ENCODE measurements at regions not wholly inside any gene's neighbourhood (a gene's known extent, or its start where the extent isn't known, plus 50 kb on each side); places are given as distances from the start of the nearest gene placed in this dataset.

DNA sequence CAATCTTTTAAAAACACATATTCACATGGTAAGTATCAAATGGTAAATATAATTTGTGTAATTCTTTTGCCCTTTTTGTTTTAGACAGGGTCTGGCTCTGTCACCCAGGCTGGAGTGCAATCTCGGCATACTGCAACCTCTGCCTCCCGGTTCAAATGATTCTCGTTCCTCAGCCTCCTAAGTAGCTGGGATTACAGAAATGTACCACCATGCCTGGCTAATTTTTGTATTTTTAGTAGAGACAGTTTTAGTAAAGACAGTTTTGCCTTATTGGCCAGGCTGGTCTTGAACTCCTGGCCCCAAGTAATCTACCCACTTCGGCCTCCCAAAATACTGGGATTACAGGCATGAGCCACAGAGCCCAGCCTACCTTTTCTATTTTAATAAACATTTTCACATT, 182.2 kb downstream of the MYCN start:
- TF ChIP-seq RAD21 (IDR thresholded peaks at IDR 0.05 in 1 of 2, conservative IDR thresholded peaks at IDR 0.05 in 1 of 2; ENCODE audit: low read depth in 2 of 2, low read length in 2 of 2) = no peak
- TF ChIP-seq RFX5 (IDR thresholded peaks at IDR 0.05; ENCODE audit: borderline replicate concordance, low read depth, low read length) = no peak
- no peak for TF ChIP-seq PHF8 (conservative IDR thresholded peaks at IDR 0.05; ENCODE audit: low read depth, low read length)
- no peak for TF ChIP-seq CEBPB (IDR thresholded peaks at IDR 0.05; ENCODE audit: low read depth, low read length)
- TF ChIP-seq, protein P1, sequence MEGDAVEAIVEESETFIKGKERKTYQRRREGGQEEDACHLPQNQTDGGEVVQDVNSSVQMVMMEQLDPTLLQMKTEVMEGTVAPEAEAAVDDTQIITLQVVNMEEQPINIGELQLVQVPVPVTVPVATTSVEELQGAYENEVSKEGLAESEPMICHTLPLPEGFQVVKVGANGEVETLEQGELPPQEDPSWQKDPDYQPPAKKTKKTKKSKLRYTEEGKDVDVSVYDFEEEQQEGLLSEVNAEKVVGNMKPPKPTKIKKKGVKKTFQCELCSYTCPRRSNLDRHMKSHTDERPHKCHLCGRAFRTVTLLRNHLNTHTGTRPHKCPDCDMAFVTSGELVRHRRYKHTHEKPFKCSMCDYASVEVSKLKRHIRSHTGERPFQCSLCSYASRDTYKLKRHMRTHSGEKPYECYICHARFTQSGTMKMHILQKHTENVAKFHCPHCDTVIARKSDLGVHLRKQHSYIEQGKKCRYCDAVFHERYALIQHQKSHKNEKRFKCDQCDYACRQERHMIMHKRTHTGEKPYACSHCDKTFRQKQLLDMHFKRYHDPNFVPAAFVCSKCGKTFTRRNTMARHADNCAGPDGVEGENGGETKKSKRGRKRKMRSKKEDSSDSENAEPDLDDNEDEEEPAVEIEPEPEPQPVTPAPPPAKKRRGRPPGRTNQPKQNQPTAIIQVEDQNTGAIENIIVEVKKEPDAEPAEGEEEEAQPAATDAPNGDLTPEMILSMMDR (IDR thresholded peaks at IDR 0.05; ENCODE audit: control extremely low read depth in 1 of 3, insufficient read depth in 1 of 3, low read depth in 1 of 3, low read length in 3 of 3) = no peak
- no peak for TF ChIP-seq KDM1A (IDR thresholded peaks at IDR 0.05; ENCODE audit: borderline replicate concordance, low read length)
- TF ChIP-seq TEAD4 (IDR thresholded peaks at IDR 0.05; ENCODE audit: low read depth, low read length) = no peak
- no peak for TF ChIP-seq JUND (IDR thresholded peaks at IDR 0.05; ENCODE audit: low read length)
- TF ChIP-seq, protein P2, sequence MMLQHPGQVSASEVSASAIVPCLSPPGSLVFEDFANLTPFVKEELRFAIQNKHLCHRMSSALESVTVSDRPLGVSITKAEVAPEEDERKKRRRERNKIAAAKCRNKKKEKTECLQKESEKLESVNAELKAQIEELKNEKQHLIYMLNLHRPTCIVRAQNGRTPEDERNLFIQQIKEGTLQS (IDR thresholded peaks at IDR 0.05; ENCODE audit: insufficient read depth, low read depth, low read length) = no peak
- TF ChIP-seq GTF2F1 (IDR thresholded peaks at IDR 0.05; ENCODE audit: borderline replicate concordance, low read depth, low read length) = no peak
- no peak for TF ChIP-seq EP300 (IDR thresholded peaks at IDR 0.05; ENCODE audit: borderline replicate concordance in 1 of 2, low read depth in 2 of 2, low read length in 2 of 2)
- TF ChIP-seq RXRA (IDR thresholded peaks at IDR 0.05; ENCODE audit: insufficient read depth, low read depth, low read length) = no peak
- TF ChIP-seq POLR2AphosphoS5 (IDR thresholded peaks at IDR 0.05; ENCODE audit: low read depth, low read length) = no peak

Data from H1 (cell line).